ENCODE measurements at regions not wholly inside any gene's neighbourhood (a gene's known extent, or its start where the extent isn't known, plus 50 kb on each side); places are given as distances from the start of the nearest gene placed in this dataset.
A peak's percentile ranks its signal among the peaks of the same experiment; 100 is the strongest.
"Not testable (repeated sequence)": the region's sequence is repeated elsewhere in the genome, so short reads cannot be mapped to it uniquely, and the experiment has no call there.

DNA sequence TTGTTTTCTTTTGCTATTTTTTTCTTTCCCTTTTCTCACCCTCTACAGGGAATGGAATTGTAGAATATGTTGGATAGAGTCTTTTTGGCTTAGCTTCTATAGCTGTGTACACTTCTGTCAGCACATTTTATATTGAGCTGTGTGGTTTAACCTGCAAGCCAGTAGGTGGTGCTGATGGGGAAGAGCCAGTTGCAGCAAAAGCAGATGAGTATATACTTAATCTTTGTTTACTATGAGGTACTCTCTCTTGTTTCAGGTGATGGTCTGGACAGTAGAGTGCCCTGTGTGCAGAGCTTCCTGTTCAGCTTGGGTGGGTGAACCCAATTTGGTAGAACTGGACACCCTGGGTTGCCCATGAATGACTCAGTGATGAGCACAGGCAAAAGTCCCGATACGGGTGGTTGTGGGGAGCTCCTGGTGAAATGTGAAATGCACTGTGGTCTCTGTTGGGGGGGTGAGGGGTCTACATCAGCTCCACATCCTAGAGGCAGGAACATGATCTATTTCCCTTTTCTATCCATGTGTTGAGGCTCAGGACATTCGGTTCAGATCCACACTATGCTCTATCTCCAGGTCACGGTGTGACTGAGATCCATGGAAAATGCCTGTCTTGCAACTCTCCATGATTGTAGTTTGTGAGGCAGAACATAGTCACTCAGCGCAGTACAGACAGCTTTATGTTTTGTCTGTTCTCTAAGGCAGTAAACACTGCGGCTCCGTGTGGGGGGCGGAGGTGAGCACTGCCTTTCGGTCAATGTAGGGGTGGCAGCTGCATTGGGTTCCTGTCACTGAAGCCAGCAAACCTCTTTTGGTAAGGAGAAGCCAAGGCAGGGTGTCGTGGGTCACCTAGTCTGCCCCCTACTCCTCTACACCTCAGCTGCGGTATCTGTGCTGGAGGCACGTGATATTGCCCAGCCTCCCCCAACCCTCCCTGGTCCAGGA is 353.2 kb downstream of the PRR16 start:
- peak in 1 of 4 experiments; percentile 5 for DNase-seq

DNA sequence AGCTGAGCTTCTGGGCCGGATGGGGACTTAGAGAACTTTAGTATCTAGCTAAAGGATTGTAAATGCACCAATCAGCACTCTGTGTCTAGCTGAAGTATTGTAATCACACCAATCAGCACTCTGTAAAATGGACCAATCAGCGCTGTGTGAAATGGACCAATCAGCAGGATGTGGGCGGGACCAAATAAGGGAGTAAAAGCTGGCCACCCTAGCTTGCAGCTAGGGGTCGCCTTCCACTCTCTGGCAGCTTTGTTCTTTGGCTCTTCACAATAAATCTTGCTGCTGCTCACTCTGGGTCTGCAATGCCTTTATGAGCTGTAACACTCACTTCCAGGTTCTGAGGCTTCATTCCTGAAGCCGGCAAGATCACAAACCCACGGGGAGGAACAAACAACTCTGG is 354.0 kb downstream of the PRR16 start:
- DNase-seq: no peak

DNA sequence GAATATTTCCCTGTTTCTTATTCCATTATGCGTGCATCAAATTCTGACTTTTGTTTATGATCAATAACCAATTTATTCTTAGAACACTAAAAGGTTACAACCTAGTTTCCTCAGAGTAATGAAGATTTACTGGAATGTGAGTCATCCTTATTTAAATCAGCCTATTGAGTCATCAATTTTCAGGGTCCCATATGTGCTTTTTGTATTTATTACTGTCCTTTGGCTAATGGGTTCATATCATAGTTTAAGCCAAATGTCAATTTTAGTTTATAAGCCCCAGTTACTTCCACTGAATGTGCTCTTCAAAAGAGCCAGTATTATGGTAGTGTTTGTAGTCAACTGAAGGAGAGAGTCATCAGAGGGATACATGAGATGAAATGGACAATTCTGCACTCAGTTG is 359.2 kb downstream of the PRR16 start:
- DNase-seq: no peak

DNA sequence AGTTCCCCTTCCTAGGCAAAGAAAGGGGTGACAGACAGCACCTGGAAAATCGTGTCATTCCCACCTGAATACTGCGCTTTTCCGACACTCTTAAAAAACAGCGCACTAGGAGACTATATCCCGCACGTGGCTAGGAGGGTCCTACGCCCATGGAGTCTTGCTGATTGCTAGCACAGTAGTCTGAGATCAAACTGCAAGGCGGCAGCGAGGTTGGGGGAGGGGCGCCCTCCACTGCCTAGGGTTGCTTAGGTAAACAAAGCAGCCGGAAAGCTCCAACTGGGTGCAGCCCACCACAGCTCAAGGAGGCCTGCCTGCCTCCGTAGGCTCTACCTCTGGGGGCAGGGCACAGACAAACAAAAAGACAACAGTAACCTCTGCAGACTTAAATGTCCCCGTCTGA is 367.5 kb downstream of the PRR16 start:
- DNase-seq: not testable (repeated sequence)

DNA sequence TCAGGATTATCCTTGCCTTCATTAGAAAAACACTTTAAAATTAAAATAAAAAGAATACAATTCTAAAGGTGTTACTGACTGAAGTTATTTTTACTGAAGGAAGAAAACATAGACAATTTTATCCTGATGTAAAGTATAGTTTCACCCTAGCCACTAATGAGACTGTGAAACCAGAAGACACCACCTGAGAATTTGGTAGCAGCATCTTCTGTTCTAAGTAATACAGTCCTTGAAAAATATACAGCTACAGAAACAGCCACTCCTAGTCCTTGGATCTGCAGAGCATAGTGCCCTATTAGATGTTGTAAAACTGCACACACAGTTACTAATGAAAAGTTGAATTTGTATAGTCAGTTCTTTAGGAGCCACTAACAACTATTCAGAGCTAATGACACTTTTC is 377.7 kb downstream of the PRR16 start:
- no peak for DNase-seq

DNA sequence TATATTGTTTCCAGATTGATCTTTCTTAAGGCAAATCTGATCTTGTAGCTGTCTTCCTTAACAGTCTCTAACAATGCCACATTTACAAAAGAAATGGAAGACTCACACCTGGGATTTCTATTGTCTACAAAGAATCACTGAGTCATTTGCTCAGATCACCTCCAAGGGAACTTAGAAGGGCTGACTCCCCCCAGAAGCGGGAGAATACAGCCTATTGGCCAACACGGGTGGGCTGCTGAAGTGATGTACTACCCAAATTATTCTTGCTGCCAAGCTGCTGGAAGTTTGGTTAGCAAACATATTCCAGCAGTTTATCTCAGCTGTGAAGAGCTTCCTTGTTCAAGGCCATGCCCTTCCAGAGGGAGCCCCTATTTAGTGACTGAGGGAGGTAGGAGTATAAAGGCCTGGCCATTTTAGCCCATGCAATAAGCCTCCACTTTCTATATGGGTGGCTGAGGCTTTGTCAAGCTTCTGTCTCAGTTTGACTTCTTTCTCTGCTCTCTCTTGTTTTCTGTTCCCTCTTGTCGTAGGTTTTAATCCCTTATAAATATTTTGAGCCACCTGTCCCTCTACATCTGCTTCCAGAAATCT is 379.4 kb downstream of the PRR16 start:
- no peak for DNase-seq

DNA sequence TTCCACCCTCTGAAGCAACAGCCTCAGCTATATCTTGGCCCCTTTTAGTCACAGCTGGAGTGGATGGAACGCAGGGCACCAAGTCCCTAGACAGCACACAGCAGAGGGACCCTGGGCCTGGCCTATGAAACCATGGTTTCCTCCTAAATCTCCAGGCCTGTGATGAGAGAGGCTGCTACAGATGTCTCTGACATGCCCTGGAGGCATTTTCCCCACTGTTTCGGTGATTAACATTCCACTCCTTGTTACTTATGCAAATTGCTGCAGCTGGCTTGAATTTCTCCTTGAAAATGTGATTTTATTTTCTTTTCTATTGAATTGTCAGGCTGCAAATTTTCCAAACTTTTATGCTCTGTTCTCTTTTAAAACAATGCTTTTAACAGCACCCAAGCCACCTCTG is 384.8 kb downstream of the PRR16 start:
- no peak for DNase-seq

DNA sequence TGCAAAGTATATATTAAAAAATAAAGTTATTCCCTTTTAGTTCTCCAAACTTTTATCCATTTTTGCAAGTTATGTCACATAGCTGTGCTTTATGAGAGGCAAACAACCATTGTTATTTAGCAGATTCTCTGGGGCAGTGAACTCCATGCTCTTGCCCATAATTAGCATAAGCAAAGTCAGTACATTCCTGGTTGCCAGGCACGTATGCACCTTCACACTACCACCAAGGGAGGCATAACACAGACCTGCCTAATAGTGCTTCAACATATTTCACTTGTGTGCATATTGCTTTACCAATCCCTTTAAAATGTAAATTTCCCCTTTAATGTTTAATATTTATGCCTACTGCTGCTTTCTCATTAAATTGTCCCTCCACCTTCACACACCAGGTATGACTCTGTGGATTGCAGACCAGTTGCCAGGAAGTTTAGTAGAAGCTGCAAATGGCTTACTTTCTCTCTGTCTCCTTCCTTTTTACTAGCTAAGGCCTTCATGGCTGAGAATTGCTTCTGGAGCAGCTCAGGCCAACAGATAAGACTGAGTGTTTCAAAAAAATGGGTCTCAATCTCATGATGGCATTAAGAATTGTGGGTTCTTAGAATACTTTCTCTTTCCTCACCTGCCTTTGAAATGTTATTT is 388.2 kb downstream of the PRR16 start:
- DNase-seq: no peak

DNA sequence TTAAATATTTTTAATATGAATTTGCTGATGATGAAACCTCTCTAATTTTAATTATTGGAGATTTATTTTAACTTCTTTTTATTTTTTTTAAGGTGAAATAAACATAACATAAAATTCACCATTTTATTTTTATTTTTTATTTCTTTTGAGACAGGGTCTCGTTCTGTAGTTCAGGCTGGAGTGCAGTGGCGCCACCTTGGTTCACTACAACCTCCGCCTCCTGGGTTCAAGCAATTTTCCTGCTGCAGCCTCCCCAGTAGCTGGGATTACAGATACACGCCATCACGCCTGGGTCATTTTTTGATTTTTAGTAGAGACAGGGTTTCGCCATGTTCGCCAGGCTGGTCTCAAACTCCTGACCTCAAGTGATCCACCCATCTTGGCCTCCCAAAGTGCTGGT is 402.9 kb downstream of the PRR16 start:
- no peak for DNase-seq

DNA sequence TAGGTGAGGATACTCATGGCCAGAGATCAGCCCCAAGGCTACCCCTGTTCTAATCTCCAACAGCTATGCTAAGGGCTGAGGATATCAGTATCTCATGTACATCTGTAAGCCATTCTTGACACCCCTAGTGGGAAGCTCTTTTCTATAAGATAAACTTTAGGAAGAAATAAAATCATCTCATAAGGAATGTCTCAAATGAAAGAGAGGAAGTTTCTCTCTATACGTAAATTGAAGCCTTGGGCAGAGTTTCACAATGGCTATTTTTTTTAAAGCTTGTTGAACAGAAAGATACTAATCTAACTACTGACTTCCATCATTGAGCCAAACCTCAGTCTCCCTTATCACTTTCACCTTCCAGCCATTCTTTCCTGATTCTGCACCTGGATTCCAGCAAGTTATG is 405.7 kb downstream of the PRR16 start:
- DNase-seq: no peak

DNA sequence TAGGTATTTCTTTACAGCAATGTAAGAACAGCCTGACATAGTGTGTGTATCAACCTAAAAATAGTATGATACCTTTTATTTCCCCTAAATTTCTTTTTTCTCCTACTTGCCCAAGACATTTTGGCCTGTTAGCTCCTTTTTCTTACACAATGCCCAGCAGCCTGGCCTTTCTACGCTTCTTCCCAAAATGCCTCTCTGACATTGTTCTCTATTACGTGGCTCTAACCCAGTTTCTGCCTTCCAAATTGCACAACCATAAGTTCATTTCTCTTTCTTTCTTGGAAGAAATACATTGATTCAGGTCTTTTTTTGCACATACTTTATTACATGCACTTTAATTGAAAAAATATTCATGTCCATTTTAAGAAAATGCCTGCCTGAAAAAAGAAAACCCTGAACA is 408.2 kb downstream of the PRR16 start:
- DNase-seq: no peak

DNA sequence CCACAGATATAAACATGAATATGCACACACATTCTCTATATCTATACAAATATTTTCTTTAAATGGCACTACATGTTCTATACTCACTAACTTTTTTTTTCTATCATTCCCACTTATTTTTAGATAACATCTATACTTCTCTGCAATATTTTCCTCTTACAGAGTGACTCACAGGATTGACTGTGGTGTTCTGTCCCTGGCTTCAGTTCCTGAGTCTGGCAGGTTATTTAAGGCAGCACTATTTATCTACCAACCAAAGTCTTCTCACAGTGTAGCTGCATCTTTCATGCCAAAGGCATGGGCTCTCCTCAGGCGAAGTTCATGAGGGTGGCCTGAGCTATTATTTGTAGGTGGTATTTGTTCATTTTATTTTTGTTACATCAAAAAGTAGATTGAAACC is 409.0 kb downstream of the PRR16 start:
- no peak for DNase-seq

DNA sequence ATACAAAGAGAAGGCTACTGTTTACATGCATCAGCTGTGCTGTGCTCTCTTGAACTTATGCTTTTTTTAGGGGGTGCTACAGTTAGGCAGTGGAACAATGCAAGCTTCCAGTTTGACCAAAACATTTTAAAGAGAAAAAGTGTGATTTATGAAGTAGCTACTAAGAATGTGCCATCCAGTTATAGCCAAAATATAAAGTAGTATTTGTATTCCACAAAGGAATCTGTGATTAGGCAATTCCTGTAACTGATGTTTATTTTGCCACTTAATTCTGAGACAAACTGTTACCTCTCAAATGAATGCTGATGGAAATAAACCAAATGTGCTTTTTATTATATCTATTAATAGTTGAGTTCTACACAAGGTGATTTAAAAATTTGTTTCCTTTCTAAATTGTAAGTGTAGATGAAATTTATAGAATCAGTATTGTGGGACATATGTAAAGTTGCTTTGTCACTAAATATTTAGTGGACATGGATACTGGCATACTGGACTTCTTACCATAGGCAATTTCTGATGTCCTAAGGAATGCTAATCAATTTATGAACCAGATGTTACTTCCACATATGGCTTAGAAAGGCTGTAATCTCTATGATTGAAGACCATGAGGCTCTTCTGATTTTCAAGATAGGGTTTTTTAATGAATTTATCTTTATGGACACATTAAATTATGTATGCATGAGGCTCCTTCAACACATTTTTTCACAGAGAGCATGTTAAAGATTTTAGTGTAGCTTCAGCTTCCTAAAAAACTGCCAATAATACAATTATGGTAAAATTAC is 410.2 kb downstream of the PRR16 start:
- DNase-seq: no peak

DNA sequence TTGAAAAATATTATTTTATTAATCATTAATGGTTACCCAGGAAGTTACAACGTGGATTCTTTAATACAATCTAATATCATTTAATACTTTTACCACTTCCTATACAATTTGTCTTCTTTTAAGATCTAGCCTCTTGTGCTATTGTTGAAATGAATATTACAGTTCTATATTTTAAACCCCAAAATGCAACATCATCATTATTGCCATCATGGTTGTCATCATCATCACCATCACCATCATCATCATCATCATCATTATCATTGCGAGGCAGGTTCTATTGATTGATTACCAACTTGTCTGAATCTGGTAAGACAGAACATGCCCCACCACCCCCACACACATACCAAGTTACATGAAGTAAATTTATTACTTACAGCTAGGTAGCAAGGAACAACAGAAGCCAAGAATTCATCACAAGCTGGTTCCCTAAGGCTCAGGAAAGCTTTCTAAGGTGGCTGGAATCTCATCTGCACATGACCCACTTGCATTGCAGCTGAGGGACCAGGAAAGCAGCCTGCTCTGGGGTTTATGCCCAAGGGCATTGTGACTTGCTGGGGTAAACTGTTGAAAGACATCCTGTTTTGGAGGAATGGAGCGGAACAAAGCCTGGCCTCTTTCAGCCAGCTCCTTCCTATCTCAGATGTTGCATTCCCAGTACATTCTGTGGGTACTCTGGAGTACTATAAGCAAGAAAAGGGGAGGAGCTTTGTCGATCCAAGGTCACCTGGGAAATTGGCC is 418.1 kb downstream of the PRR16 start:
- DNase-seq: no peak

DNA sequence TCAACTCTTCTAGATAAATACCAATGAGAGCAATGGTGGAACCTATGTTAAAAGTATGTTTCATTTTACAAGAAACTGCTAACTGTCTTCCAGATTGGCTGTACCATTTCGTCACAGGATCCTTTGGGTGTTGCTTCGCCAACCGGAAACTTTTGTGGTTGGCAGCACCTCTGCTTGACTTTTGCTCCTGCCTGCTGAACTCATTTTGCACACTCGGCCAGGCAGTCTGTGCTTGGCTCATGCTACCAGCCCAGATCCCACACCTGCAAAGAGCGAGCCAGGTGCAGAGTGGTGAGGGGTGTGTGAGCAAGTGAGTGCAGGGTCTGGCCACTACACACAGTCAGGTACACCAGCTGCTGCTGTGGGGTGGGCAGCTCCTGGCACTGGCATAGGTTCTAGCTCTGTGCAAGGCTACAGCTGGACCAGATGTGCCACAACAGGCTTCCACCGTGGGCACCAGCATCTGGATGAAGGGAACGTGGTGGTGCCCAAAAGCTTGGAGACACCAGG is 422.3 kb downstream of the PRR16 start:
- no peak for DNase-seq

DNA sequence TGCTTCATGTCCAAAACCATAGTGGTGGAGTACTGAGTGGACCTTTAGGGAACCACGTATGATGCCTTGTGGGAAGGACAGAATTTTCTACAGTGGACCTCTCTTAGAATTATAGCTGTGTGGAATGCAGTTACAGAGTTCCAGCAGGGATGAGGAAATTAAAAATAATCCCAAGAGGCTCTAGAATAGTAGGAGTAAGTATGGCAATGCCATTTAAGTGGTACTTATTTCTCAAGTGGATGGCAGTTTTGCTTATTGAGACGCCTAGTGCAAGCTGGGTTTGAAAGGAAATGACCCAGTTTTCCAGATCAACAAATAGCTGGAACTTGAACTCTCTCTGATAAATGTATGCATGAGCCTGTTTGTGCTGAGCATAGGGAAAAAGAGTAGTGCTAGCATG is 431.6 kb downstream of the PRR16 start:
- no peak for DNase-seq

DNA sequence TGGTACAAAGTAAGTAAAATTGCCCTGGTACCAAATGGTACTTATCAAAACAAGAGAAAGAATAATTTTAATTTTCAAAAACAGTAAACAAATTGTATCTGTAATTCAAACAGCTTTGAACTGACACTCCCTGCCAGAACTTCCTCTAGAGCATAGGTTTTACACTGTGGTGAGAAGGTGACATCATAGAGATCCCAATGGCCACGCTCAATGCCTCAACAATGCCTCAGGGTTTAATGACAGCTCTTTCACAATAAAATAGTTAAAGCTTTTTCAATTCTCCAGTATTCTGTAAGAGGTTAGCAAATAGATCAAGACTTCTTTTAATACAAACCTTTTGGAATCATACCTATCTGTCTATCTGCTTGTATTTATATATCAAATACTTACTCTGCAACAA is 437.1 kb downstream of the PRR16 start:
- DNase-seq: no peak

DNA sequence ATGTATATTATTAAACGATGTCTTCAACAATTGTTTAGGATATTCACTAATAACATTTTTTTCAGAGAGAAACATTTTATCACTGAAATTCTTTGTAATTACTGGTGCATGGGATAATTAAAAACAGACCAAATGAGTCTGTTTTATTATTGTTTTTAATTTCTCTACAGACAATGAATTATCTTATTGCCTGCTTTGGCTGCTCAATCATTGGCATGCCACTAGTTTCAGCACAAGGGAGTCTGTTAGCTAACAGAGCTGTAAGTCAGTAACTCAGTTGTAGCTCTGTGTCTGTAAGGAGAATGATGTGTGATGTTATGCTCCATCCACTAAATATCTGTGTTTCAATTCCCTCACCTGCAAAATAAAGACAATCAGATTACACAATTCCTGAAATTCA is 443.9 kb downstream of the PRR16 start:
- no peak for DNase-seq

DNA sequence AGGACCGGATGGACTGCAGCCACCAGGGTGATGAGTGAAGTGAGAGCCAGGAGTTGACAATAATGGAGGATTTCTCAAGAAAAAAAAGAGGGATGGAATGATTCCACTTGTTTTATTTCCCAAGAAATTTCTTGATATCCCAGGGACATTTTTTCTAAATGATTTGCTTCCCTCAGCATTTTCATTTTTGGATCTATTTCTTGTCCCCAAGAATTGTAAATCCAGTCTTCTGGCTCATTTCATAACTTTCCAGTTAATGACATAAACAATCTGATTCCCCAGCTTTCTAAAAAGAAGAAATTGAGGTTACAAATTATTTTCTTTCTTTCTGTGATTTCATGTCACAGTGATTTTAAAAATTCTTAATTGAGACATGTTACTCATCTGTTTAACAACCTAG is 446.5 kb downstream of the PRR16 start:
- no peak for DNase-seq

DNA sequence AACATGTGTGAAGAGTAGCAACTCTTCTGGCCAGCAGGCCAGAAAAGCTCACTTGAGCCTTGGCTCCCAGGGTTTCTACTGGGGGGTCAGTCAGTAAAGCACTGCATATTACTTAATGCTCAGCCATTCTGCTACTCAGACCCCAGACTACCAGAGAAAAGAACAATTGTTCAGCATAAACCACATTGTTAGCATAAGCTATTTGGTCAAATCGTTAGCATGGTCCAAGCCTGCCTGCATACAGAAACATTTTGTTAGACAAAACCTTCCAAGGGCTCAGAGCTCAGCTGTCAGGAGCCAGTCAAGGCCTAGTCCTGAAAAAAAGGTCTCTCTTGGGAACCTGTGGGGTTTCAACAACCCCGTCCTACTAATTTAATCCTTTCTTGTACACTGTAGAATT is 449.3 kb downstream of the PRR16 start:
- no peak for DNase-seq

DNA sequence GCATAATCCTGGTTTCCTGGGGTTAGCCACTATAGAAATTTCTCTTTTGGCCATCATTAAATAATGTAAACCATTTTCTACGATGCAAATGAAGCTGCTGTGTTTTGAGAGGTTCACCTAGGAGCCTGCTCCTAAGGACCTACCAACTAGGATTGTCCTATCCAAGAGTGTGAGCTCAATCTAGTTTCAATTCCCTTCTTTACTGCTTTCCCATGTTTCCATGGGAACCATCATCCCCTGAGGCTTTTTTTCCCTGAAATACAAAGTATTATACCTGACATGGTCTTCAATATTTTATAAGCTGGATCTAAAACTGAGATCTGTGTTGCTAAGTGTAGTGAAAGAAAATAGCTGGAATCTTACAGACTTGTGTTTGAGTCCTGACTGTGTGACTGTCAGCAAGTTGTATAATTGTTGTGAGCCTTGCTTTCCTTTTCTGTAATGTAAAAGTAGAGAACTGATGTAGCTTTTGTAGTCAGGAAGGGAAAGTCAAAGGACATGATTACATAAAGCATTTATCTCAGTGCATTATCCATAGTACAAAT is 453.2 kb downstream of the PRR16 start:
- no peak for DNase-seq

DNA sequence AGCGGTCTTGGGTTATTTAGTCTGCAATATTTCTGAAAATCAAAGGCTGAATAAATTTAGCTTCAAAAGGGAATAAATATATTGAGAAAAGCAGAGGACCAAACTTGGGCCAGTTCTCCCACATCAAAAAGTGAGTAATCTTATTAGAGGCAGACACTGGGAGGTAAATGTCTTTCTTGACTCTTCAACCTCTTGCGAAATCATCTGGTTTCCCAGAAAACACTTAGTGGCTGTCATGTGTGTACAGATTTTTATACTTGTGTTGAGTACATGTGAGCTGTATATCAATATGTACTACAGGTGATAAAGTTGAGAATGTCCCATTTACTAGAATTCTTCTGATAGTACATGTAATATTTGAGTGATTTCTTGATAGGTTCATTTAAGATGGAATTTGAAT is 454.9 kb downstream of the PRR16 start:
- no peak for DNase-seq

All from suppressor macrophage (primary cell).